ENCODE measurements at regions not wholly inside any gene's neighbourhood (a gene's known extent, or its start where the extent isn't known, plus 50 kb on each side); places are given as distances from the start of the nearest gene placed in this dataset.

DNA sequence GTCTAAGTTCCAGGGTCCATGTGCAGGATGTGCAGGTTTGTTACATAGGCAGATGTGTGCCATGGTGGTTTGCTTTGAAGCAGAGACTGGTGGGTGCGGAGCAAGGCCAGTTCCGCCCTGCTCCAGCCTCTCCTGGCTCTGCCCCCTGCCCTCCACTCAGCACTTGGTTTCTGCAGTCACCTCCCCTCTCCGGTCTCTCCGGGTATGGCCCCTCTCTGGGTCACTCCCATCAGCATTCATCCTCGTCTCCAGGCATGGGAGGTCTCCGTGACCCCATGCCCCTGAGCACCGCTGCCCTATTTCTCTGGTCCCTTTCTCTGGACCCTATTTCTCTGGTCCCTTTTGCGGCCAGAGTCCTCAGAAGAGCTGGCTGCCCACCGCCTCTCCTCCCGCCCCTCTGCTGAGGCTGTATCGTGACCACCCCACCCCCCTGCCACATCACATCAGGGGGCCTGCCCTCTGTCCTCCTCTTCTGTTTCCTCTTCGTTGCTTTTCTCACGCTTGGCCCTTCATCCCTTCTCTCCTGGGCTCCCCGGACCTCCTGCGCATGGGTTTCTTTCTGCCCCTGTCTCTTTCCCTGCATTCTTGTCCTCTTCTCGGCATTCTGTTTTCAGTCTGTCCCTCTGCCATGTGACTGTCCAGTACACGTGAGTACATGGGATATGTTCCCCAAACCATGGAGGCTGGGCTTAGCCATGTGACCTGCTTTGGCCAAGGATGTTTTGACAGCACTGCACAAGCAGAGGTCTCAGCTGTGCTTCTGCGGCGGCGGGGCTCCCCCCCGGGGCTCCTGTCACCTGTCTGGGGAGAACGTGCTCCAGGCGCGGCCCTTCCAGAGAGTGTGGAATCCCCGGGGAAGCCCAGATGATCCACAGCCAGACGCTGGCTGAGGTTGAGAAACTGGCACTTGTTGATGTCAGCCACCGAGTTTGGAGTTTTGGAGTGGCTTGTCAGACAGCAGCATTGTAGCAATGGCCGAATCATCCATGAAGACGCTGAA lies 54.4 kb upstream of the C1orf174 start:
- no peak for DNase-seq (ENCODE audit: low read depth in 2 of 3, low spot score in 1 of 3)

DNA sequence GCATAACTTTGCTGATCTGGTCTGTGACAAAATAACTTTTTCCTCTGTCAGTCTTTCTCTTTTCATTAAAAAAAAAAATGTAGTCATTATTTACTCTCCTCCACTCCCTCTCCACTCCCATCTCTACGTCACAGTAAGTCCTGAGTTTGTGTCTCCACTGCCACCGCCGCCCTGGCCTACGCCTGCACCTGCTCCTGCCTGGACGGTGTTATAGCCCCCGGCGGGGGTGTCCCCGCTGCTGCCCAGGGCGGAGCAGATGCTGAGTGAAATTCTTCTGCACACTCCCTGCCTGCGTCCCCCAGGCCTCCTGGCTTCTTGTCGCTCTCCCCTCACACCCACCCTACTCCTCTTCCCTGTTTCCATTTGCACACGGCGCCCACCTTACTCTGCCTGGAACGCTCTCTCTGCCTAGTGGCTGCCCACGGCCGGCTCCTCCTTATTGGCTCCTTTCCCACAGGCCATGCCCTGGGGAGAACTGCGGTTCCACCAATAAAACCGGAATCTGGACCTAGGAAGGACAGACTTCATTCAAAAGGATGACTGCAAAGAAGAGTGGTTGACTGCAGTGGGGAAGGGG lies 55.2 kb upstream of the C1orf174 start:
- no peak for DNase-seq (ENCODE audit: low read depth in 2 of 3, low spot score in 1 of 3)

DNA sequence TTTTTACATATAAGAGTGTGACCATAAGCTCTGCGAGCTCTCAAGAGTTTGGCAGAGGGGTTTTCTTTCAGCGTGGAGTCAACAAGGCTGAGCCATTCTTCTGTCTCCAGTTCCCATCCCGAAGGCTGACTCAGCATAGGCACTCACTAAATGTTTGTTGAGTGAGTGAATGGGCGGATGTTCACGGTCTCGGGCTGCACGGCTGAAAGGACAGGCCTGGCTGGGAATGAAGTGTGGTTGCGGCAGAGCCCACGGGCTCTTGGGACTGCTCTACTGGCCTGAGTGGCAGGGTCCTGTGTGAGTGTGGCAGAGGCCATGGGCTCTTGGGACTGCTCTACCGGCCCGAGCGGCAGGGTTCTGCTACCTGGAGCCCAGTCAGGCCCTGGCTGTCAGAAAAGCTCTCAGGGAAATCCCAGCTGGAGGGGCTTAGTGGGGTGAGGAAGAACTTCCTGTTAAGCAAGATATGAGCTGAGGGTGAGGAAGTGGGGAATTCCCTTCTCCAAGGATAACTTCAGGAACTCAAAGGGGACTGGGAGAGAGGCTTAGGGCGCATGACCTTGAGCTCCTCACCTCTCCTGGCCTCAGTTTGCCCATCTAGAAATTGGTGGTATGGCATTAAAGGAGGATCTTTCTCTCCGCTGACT lies 56.6 kb upstream of the C1orf174 start:
- DNase-seq (ENCODE audit: low read depth in 2 of 3, low spot score in 1 of 3): no peak

DNA sequence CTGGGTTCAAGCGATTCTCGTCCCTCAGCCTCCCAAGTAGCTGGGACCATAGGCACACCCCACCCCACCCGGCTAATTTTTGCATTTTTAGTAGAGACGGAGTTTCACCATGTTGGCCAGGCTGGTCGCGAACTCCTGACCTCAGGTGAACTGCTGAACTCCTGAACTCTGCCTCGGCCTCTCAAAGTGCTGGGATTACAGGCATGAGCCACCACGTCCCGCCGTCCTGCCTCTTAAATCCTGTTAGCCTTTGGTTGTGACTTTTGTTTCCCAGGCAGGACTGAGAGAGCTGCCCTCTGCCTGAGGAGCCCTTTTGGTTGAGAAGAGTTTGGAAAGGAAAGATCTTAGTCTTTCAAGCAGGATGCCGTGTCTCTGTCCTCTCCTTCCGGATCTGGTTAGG lies 59.3 kb upstream of the C1orf174 start:
- DNase-seq (ENCODE audit: low read depth in 2 of 3, low spot score in 1 of 3): no peak

DNA sequence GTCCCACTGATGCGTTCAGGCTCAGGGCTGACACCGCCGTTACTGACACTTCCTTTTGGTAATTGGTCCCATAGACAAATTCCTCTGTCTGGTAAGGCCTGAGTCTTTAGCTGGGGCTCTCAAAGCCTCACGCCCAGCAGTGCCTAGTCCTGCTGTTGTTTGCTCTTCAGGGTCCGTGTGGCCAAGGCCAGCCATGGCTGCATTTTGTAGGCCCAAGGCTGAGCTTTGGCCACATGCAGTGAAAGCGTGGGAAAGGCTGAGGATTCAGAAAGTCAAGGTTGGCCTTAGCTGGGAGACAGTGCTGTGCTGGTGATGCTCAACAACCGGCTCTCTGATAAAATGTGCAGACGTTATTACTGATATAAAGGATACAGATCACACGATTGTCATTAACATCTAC lies 63.5 kb upstream of the C1orf174 start:
- DNase-seq (ENCODE audit: low read depth in 2 of 3, low spot score in 1 of 3): no peak

DNA sequence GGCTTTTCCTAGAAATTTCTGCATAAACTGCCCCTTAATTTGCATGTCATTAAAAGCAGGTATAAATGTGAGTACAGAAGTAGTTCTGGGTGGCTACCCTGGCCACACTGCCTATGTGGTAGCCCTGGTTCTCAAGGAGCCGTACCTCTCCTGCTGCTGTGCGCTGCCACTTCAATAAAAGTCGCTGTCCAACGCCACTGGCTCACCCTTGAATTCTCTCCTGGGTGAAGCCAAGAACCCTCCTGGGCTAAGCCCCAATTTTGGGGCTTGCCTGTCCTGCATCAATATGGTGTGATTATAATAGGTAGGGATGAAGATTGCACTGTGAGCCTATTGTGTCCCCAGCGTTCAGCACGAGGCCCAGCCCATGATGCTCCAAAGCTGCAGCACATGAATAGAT lies 65.6 kb upstream of the C1orf174 start:
- no peak for DNase-seq (ENCODE audit: low read depth in 2 of 3, low spot score in 1 of 3)

DNA sequence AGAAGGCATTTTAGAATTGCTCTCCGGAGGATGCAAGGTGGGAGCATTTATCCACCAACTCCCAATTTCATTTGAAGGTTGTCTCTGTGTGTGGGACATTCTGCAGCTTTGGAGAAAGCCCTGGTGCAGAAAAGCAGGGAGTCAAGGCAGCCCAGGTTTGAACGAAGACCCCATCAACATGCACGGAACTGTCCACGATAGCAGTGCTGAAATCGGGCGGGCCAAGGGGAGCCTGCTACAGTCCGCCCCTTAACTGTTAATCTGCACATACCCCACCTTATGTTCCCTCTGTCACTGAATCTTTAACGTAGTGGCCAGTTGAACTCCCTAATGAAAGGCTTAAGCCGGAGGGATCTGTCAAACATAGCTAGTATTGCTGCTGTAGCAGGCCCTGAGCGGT lies 68.8 kb upstream of the C1orf174 start:
- no peak for DNase-seq (ENCODE audit: low read depth in 2 of 3, low spot score in 1 of 3)

DNA sequence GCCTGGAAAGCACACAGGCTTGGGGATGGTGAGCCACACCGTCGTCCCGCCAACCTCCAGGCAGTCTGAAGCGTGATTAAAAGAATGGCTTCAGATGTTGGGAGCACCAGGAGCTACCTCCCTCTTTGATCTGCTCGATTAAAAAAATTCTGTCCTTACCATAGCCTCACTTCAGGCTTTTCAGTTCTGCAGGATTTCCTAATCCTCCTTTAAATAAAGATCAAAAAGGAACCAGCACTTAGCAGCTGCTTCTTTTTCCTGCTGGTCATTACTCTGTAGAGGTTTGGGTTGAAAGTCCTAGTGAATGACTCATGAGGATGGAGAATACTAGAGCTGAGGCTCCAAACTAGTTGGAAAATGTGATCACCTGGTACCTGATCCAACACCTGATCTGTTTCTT lies 71.9 kb upstream of the C1orf174 start:
- no peak for DNase-seq (ENCODE audit: low read depth in 2 of 3, low spot score in 1 of 3)

DNA sequence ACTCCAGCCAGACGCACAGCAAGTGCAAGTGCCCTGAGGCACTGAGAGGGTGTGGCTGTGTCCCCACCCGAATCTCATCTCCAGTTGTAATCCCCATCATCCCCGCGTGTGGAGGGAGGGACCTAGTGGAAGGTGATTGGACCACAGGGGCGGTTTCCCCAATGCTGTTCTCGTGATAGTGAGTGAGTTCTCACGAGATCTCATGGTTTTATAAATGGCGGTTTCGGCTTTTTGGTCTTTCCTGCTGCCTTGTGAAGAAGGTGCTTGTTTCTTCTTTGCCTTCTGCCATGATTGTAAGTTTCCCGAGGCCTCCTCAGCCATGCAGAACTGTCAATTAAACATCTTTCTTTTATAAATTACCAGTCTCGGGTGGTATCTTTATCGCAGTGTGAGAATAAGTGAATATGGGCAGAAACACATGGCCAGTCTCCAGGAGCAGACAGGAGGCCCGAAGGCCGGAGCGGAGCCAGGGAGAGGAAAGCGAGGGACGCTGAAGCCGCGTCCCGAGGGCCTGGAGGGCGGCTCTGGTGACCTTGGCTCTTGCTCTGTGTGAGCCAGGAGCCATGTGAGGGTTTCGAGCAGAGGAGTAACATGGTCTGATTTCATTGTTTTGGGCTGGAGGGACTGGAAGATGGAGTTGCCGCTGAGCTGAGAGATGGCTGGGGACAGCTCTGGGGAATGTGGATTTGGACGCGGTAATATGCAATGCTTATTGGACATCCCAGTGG lies 76.0 kb upstream of the C1orf174 start:
- no peak for DNase-seq (ENCODE audit: low read depth in 2 of 3, low spot score in 1 of 3)

DNA sequence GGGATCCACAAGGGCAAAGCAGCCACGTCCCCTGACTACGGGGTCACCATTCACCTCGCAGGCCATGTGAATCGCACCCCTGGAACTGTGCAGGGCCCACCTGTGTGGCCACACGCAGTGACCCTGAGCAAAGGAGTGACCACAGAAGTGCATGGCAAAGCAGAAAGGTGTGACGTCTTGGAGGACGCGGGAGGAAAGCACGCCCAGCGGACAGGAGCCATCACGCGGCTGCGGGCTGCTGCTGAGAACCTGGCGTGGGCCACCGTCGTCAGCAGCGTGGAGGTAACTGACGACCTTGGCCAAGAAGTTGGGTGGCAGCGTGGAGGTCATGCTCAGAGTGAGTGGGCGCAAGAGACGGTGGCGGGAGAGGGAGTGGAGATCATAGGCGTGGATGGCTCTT lies 76.7 kb upstream of the C1orf174 start:
- DNase-seq (ENCODE audit: low read depth in 2 of 3, low spot score in 1 of 3): no peak

DNA sequence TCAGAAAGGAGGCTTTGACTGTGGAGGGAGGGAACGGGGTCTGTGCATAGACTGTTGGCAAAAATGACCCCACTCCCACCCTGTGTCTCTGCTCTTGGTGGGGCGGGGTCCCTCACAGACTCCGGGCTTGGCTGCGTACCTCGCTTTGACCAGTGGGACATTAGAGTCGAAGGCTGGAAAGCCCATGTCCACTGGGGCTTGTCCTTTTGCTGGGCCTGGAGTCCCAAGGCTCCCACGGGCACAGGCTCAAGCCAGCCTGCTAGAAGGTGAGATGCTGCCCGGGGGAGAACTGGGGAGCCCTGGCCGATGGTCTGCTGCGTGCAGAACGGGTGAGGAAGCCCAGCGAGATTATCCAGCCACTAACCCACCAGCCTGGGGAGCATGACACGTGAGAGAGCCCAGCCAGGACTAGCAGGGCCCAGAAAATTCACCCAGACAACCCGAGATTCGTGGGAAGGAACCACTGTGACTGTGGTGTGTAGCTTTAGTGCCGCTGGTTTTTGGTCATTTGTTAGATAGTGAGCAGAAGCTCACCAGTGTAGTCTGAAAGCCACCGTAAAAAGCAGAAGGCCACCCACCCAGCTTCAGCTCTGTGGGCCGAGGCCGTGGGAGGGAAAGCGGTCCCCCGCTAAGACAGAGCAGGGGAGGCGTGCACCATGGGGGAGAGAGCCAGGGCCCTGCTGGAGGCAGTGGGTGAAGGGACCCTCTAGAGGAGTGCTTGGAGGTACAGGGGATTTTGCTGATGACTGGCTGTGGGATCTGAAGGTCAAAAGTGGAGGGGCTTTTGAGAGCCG lies 78.3 kb upstream of the C1orf174 start:
- DNase-seq (ENCODE audit: low read depth in 2 of 3, low spot score in 1 of 3): no peak

DNA sequence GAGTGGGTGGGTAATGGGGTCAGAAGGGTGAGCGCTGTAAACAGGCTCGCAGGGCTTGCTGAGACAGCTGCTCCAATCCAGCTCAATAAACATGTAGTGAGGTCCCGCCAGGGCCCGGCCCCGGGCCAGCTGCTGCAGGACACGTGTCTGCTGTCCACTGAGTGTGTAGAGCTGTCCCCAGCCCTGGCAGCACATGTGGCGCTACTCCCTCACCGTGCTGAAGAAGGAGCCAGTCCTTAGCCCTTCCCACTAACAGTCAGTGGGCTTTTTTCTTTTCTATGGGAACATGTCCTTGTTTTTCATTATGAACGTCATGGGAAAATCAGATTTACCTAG lies 78.9 kb upstream of the C1orf174 start:
- no peak for DNase-seq (ENCODE audit: low read depth in 2 of 3, low spot score in 1 of 3)

DNA sequence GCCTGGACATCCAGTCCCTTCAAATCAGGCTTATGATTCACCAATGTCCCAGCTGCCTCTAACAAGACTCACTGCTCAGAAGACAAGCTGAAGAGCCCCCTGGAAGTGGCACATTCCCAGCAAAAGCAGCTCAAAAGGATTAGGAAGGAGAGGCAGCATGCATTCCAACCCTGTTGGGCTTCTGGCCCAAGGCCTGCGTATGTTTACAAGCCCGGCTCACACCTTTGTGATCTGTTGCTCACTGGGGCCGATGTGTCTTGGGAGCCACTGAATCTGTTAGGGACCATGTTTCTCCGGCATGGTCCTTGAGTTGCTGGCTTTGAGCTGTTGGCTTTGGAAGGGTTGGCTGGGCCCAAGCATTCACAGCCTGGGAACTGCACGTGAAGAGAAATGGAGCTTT lies 81.2 kb upstream of the C1orf174 start:
- no peak for DNase-seq (ENCODE audit: low read depth in 2 of 3, low spot score in 1 of 3)

DNA sequence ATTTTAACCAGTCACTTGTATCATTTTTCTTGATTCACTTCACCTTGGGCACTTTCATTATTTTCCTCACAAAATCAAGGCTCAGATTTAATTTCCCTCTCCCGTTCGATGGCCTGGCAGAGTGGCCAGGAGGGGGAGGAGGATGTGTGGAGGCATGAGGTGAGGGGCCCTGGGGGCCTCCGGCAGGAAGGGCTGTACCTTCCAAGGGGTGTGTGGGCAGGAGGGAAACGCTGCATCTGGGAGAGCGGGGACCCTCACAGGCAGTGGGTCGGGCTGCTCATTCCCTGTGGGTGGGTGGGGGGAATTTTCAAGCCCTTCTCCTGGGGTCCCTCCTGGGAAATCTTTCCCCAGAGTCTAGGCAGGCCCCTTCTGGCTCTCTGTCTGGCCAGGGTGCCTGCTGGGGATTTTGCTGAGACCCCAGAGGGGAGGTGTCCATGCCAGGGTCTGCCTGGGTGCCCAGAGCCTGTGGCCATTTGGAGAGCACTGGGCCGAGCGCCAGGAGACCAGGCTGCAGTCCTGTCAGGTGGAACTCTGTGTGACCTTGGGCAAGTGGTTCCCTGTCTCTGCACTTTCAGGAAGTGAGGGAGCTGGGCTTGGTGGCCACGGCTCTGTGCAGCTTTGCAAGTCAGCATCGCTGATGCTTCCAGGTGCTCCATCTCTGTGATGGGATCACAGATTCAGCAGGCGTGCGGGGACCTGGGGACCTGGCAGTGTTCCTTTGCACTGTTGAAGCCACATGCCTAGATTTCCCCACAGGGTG lies 81.9 kb upstream of the C1orf174 start:
- DNase-seq (ENCODE audit: low read depth in 2 of 3, low spot score in 1 of 3): no peak

DNA sequence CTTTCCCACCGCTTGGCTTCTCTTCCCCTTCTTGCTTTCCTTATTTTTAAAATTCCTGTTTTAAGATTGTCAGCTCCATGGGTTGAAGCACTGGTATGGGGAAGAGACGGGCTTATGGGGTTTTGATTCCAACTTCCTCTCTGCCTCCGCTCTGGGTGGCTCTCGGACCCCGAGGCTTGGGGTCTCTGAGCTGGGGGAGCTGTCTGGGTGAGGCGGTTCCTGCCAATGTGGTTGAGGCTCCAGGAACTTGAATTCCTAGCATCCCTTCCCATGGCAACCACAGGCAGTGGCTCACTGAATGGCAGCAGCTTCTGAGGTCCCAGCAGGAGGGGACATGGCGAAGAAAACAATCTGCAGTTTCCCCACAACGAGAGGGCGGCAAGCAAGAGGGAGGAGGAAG lies 83.1 kb upstream of the C1orf174 start:
- DNase-seq (ENCODE audit: low read depth in 2 of 3, low spot score in 1 of 3): no peak

DNA sequence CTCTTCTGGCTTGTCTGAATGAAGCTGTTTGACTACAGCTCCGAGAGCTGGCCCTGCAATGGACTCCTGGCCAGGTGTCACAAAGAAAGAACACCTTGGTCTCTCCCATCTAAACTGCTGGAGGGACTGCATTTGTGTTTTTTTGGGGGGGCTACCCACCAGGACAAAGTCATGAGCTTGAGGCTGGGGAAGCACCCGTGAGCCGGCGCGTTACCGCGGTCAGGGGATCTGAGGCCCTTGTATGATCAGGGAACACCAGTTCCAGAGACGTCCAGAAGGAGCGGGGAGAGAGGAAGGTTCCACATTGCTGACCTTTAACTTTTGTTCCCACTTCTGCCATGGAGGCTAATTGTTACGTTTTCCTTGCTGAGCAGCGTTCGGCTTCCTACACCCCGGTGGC lies 84.5 kb upstream of the C1orf174 start:
- DNase-seq (ENCODE audit: low read depth in 2 of 3, low spot score in 1 of 3): no peak

DNA sequence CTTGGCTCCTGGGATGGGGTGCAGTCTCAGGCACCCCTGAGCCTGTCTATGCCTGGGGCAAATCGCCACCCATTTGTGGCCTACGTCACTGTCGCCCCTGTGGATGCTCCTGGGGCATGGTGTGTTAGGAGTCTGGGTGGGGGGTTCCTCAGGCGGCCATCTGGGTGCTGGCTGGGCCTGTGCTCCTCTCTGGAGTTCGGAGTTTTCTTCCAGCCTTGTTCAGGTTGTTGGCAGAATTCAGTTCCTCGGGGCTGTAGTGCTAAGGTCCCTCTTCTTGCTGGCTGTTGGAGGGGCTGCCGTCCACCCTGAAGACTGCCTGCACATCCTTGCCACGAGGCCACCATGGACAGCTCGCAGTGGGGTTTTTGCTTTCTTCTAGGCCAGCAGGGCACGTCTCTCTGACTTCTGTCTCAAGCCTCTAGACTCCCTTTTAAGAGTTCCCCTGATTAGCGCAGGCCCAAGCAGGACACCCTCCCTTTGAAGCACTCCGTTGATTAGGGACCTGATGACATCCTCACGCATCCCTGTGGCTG lies 86.7 kb upstream of the C1orf174 start:
- DNase-seq (ENCODE audit: low read depth in 2 of 3, low spot score in 1 of 3): no peak

DNA sequence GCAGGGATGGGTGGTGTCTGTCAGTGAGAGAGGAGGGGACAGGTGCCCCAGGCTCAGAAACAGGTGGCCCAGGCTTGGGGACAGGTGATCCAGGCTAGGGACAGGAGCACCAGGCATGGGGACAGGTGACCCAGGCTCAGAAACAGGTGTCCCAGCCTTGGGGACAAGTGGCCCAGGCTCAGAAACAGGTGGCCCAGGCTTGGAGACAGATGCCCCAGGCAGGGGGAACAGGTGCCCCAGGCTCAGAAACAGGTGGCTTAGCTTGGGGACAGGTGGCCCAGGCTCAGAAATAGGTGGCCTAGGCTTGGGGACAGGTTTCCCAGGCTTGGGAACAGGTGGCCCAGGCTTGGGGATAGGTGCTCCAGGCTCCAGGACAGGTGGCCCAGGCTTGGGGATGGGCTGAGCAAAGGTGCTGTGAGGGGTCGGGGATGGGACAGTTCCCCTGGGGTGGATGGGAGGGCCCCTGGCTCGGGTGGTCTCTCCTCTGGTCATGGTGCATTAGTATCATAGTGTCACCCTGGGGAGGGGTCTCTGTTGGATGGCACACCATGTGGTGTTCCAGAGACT lies 87.7 kb upstream of the C1orf174 start:
- no peak for DNase-seq (ENCODE audit: low read depth in 2 of 3, low spot score in 1 of 3)

DNA sequence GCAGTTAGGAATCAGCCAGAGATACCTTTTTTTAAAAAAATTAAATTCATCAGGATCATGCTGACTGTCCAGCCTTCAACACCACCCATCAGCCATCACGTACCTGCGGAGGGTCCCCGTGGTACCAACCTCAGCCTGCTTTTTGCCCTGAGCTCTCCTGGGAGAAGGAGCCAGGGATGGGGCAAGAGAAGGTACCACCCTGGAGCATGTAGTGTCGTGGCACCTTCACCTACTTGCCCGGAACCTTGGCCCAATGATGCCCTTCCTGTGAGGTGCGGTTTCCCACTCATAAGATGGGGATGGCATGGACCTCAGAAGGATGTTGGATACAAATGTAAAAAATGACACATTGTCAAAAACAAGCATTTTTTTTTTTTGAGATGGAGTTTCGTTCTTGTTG lies 88.4 kb upstream of the C1orf174 start:
- no peak for DNase-seq (ENCODE audit: low read depth in 2 of 3, low spot score in 1 of 3)

DNA sequence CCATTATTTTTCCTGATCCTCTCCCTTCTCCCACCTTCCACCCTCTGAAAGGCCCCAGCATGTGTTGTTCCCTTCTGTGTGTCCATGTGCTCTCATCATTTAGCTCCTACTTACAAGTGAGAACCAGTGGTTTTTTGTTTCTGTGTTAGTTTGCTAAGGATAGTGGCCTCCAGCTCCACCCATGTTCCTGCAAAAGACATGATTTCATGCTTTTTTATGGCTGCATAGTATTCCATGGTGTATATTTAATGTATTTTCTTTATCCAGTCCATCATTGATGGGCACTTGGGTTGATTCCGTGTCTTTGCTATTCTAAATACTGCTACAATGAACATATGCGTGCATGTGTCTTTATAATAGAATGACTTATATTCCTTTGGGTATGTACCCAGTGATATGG lies 89.4 kb upstream of the C1orf174 start:
- no peak for DNase-seq (ENCODE audit: low read depth in 2 of 3, low spot score in 1 of 3)

All from stimulated activated CD4-positive, alpha-beta T cell treated with anti-CD3 and anti-CD28 coated beads, Interleukin-12 subunit alpha, Interleukin-12 subunit beta, amount 100 ng/mL, for 48 hours (primary cell).